ENCODE measurements at regions not wholly inside any gene's neighbourhood (a gene's known extent, or its start where the extent isn't known, plus 50 kb on each side); places are given as distances from the start of the nearest gene placed in this dataset.

DNA sequence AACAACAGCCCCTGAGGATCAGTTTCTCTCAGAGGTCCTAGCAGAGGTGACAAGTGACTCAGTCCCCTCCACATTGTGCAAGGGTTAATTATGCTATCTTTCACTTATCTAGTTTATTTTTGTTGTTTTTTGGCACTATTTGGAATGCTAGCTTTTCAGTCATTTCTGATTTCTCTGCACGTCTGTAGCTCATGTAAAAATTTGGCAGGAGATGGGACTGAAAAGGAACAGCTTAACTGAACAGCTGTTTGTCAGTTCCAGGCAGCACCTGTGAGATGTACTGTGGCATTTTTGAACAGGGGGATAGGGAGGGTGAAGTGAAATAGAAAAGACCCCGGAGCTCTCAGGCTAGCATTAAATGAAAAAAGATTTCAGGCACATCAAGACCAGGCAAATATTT lies 313.5 kb downstream of the SUCLA2 start:
- no peak overlapping the region for H2BK15ac ChIP-seq (ENCODE audit: low read depth, low read length)
- H3K36me3 ChIP-seq (ENCODE audit: control insufficient read depth, insufficient read depth, low read length): no peaks in the 10 kb centered on the region
- no peaks in the 10 kb centered on the region for H3K79me1 ChIP-seq (ENCODE audit: low read depth in 1 of 2, low read length in 2 of 2)
- BruUV-seq (replicated peaks): no TSS peak
- no peak overlapping the region for H3K56ac ChIP-seq (ENCODE audit: extremely low read depth, insufficient read depth, low read length)
- no peak overlapping the region for H3K4me2 ChIP-seq (ENCODE audit: low read depth, low read length)
- H3K4me3 ChIP-seq (ENCODE audit: insufficient read depth, low read depth, low read length): no peak overlapping the region
- ChIA-PET CTCF (no interaction called here), POLR2A (ENCODE audit: unreplicated experiment) (no interaction called here)
- H2AK5ac ChIP-seq (ENCODE audit: low read depth, low read length): no peak overlapping the region
- dilution Hi-C loops (cut with HindIII; ENCODE audit: low sequenced_read_pairs, unreplicated experiment): no loop called here
- H3K27me3 ChIP-seq (ENCODE audit: control insufficient read depth, insufficient read depth, low read length): peaks cover 3% of the 10 kb centered on the region
- H3K9me3 ChIP-seq (ENCODE audit: control insufficient read depth, insufficient read depth, low read length): peaks cover 2% of the 10 kb centered on the region; the same call in 1 of the 2 replicates
- no peak overlapping the region for H3K4ac ChIP-seq (ENCODE audit: low read depth, low read length)
- H3K9me1 ChIP-seq (ENCODE audit: insufficient read depth, low read length): no peaks in the 10 kb centered on the region
- intact Hi-C loops (cut with micrococcal nuclease): no loop called here
- H3K27ac ChIP-seq (ENCODE audit: insufficient read depth, low read length): no peak overlapping the region
- H4K91ac ChIP-seq (ENCODE audit: insufficient read depth, low read depth, low read length): no peak overlapping the region
- H2BK5ac ChIP-seq (ENCODE audit: low read depth, low read length, poor library complexity, severe bottlenecking): no peak overlapping the region
- no peak overlapping the region for H2AFZ ChIP-seq (replicated peaks; ENCODE audit: low read length, poor library complexity)
- no peaks in the 10 kb centered on the region for H4K20me1 ChIP-seq (ENCODE audit: insufficient read depth, low read length)
- H3K23ac ChIP-seq (ENCODE audit: low read depth, low read length): no peak overlapping the region
- in situ Hi-C loops (cut with MboI; ENCODE audit: low sequenced_read_pairs): no loop called here
- H2AK9ac ChIP-seq (replicated peaks; ENCODE audit: low read depth, low read length, poor library complexity): no peak overlapping the region
- no peak overlapping the region for H2BK20ac ChIP-seq (ENCODE audit: low read depth, low read length)
- H2BK120ac ChIP-seq (ENCODE audit: low read depth, low read length): no peak overlapping the region
- no peak overlapping the region for H4K8ac ChIP-seq (ENCODE audit: low read depth in 2 of 2, low read length in 2 of 2)
- no peak for TF ChIP-seq RAD21 (IDR thresholded peaks at IDR 0.05; ENCODE audit: low read length)
- no peak for TF ChIP-seq FOS (IDR thresholded peaks at IDR 0.05; ENCODE audit: low read depth, low read length)
- no peak for TF ChIP-seq CHD1 (IDR thresholded peaks at IDR 0.05; ENCODE audit: low read depth, low read length)
- TF ChIP-seq MXI1 (IDR thresholded peaks at IDR 0.05; ENCODE audit: borderline replicate concordance, low read depth, low read length): no peak
- TF ChIP-seq CEBPB (IDR thresholded peaks at IDR 0.05; ENCODE audit: low read depth, low read length): no peak
- TF ChIP-seq SMC3 (IDR thresholded peaks at IDR 0.05; ENCODE audit: low read depth, low read length): no peak
- TF ChIP-seq MAFK (IDR thresholded peaks at IDR 0.05; ENCODE audit: low read depth, low read length): no peak
- no peak for TF ChIP-seq CTCF (conservative IDR thresholded peaks at IDR 0.05; ENCODE audit: low read depth, low read length)
- no peak for TF ChIP-seq BHLHE40 (IDR thresholded peaks at IDR 0.05; ENCODE audit: low read depth, low read length)
- TF ChIP-seq, protein P1, sequence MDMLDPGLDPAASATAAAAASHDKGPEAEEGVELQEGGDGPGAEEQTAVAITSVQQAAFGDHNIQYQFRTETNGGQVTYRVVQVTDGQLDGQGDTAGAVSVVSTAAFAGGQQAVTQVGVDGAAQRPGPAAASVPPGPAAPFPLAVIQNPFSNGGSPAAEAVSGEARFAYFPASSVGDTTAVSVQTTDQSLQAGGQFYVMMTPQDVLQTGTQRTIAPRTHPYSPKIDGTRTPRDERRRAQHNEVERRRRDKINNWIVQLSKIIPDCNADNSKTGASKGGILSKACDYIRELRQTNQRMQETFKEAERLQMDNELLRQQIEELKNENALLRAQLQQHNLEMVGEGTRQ (IDR thresholded peaks at IDR 0.05; ENCODE audit: low read depth, low read length): no peak
- TF ChIP-seq RFX5 (IDR thresholded peaks at IDR 0.05; ENCODE audit: low read depth, low read length): no peak
- no peak for TF ChIP-seq RCOR1 (IDR thresholded peaks at IDR 0.05; ENCODE audit: insufficient replicate concordance, low read length)
- no peak for TF ChIP-seq ELK1 (IDR thresholded peaks at IDR 0.05; ENCODE audit: borderline replicate concordance, low read depth, low read length)
- no peak for TF ChIP-seq MAZ (IDR thresholded peaks at IDR 0.05; ENCODE audit: borderline replicate concordance, low read depth, low read length)
- TF ChIP-seq NFE2L2 (IDR thresholded peaks at IDR 0.05; ENCODE audit: low read depth, low read length): no peak
- no peak for TF ChIP-seq POLR2A (IDR thresholded peaks at IDR 0.05; ENCODE audit: low read depth, low read length)
- no peak overlapping the region for H3K9ac ChIP-seq (ENCODE audit: low read depth, low read length)
- 66% methylated on average over 2 of the region's 2 CpGs; no CpG with 5 or more reads in 1 of the 2 experiments for WGBS, 2 experiments (ENCODE audit: extremely low coverage in 2 of 2, insufficient read length in 1 of 2)
- H3K14ac ChIP-seq (replicated peaks; ENCODE audit: low read depth, low read length): no peak overlapping the region
- DNase-seq: no peak
- no peak overlapping the region for H4K5ac ChIP-seq (ENCODE audit: low read depth, low read length)
- ATAC-seq (ENCODE audit: low read depth): no peak
- no peak overlapping the region for H3K18ac ChIP-seq (ENCODE audit: low read depth, low read length)
- no peaks in the 10 kb centered on the region for H3K4me1 ChIP-seq (ENCODE audit: control insufficient read depth, insufficient read depth, low read length)
